CD14-positive monocyte (primary cell): ENCODE measurements at regions not wholly inside any gene's neighbourhood (a gene's known extent, or its start where the extent isn't known, plus 50 kb on each side); places are given as distances from the start of the nearest gene placed in this dataset.

Experiments
- DNase-seq, 3 donors: peaks; one replicate each; pipeline ENCODE4 v3.0.0-alpha.2; 2011 to 2022
- H2AFZ ChIP-seq: 2 replicates; pipeline ENCODE4 v1.6.0; 2012; ENCODE audit warnings: mild to moderate bottlenecking, low read depth, low read length, inconsistent platforms; ENCODE audit not compliant: insufficient read depth, poor library complexity, severe bottlenecking
- H3K27ac ChIP-seq, 2 donors: 1 replicate in 1 of 2; 2 replicates in 1 of 2; pipeline ENCODE4 v1.5.1; 2012 to 2013; ENCODE audit warnings: low read length in 2 of 2, control low read depth in 1 of 2, inconsistent platforms in 1 of 2, low read depth in 1 of 2, mild to moderate bottlenecking in 1 of 2
- H3K27me3 ChIP-seq, 2 donors: one replicate each; pipeline versions ENCODE4 v1.6.0 to v1.6.1; 2011 to 2013; ENCODE audit warnings: low read length in 2 of 2; ENCODE audit not compliant: control insufficient read depth in 2 of 2, insufficient read depth in 2 of 2
- H3K36me3 ChIP-seq, 2 donors: replicated peaks in 1 of 2; 1 replicate in 1 of 2; 2 replicates in 1 of 2; pipeline versions ENCODE4 v1.5.1 to v1.6.1; 2012 to 2013; ENCODE audit warnings: low read length in 2 of 2, control low read depth in 1 of 2, inconsistent platforms in 1 of 2, mild to moderate bottlenecking in 1 of 2; ENCODE audit not compliant: insufficient read depth in 2 of 2, control insufficient read depth in 1 of 2
- H3K4me1 ChIP-seq, 2 donors: 1 replicate in 1 of 2; 2 replicates in 1 of 2; pipeline versions ENCODE4 v1.5.1 to v1.6.1; 2012 to 2013; ENCODE audit warnings: low read length in 2 of 2, control low read depth in 1 of 2, inconsistent platforms in 1 of 2, mild to moderate bottlenecking in 1 of 2, moderate library complexity in 1 of 2; ENCODE audit not compliant: insufficient read depth in 2 of 2, control insufficient read depth in 1 of 2
- H3K4me2 ChIP-seq: replicated peaks from 2 replicates; pipeline ENCODE3; 2012; ENCODE audit warnings: low read length, moderate library complexity, mild to moderate bottlenecking; ENCODE audit not compliant: poor library complexity, severe bottlenecking; ENCODE audit errors: extremely low read depth
- H3K4me3 ChIP-seq, 3 experiments: fragments of 200-600 bp in 1 of 3; sonication (generic) in 1 of 3; replicated peaks in 1 of 3; 1 replicate in 2 of 3; 2 replicates in 1 of 3; pipeline ENCODE4 v1.5.1; 2011 to 2013; ENCODE audit warnings: low read length in 3 of 3, mild to moderate bottlenecking in 3 of 3, control low read depth in 2 of 3, low read depth in 2 of 3, inconsistent platforms in 1 of 3, moderate library complexity in 1 of 3
- H3K79me2 ChIP-seq: 2 replicates; pipeline ENCODE4 v1.6.0; 2012; ENCODE audit warnings: mild to moderate bottlenecking, control low read depth, inconsistent platforms, low read length, moderate library complexity; ENCODE audit not compliant: insufficient read depth
- H3K9ac ChIP-seq: 2 replicates; pipeline ENCODE4 v1.6.0; 2017; ENCODE audit warnings: low read length, mild to moderate bottlenecking; ENCODE audit not compliant: insufficient read depth, poor library complexity, severe bottlenecking
- H3K9me3 ChIP-seq, 2 donors: replicated peaks in 1 of 2; 1 replicate in 1 of 2; 2 replicates in 1 of 2; pipeline versions ENCODE4 v1.5.1 to v1.6.1; 2012 to 2013; ENCODE audit warnings: low read length in 2 of 2, control low read depth in 1 of 2; ENCODE audit not compliant: control insufficient read depth in 1 of 2, insufficient read depth in 1 of 2
- H4K20me1 ChIP-seq: 2 replicates; pipeline ENCODE4 v1.6.0; 2012; ENCODE audit warnings: mild to moderate bottlenecking, low read length, control low read depth, moderate library complexity; ENCODE audit not compliant: insufficient read depth
- H3K27ac Mint-ChIP-seq, 7 donors: one replicate each; pipeline ENCODE4 v1.8.0; 2020; ENCODE audit warnings: mild to moderate bottlenecking in 7 of 7, mixed read lengths in 7 of 7, moderate library complexity in 6 of 7, inconsistent platforms in 2 of 7
- H3K27me3 Mint-ChIP-seq, 3 donors: one replicate each; pipeline ENCODE4 v1.8.0; 2021 to 2022; ENCODE audit warnings: low read depth in 3 of 3, mild to moderate bottlenecking in 3 of 3, mixed read lengths in 3 of 3, moderate library complexity in 3 of 3, inconsistent platforms in 1 of 3
- H3K36me3 Mint-ChIP-seq, 2 donors: one replicate each; pipeline ENCODE4 v1.8.0; 2020; ENCODE audit warnings: mixed read lengths in 2 of 2, inconsistent platforms in 1 of 2, mild to moderate bottlenecking in 1 of 2
- H3K4me1 Mint-ChIP-seq: one replicate; pipeline ENCODE4 v1.8.0; 2020; ENCODE audit warnings: mild to moderate bottlenecking, mixed read lengths
- H3K4me3 Mint-ChIP-seq, 2 donors: one replicate each; pipeline ENCODE4 v1.8.0; 2020; ENCODE audit warnings: mild to moderate bottlenecking in 2 of 2, mixed read lengths in 2 of 2, moderate library complexity in 1 of 2
- H3K9me3 Mint-ChIP-seq, 7 donors: one replicate each; pipeline ENCODE4 v1.8.0; 2020 to 2022; ENCODE audit warnings: mixed read lengths in 7 of 7, mild to moderate bottlenecking in 6 of 7, moderate library complexity in 6 of 7, inconsistent platforms in 2 of 7
- CTCF ChIP-seq: fragments of 200-600 bp; IDR thresholded peaks from one replicate; pipeline ENCODE4 v1.8.0; 2022; ENCODE audit warnings: antibody characterized with exemption, mild to moderate bottlenecking
- WGBS: methylation state at CpG from one replicate; pipeline ENCODE4 v1.1.5; 2013; ENCODE audit warnings: missing lambda C conversion rate; ENCODE audit not compliant: insufficient coverage; 5-methylcytosine and 5-hydroxymethylcytosine counted together
- intact Hi-C, 2 donors: fragments of 100-400 bp; cut with micrococcal nuclease; formaldehyde crosslinking; loops; one replicate each; pipeline versions ENCODE4 v1.15.0 to v1.15.1; 2023

GRCh38 chr2:13034861-13035260 is 318.1 kb downstream of the TRIB2 start:
- no peaks in the 10 kb centered on the region for H3K4me1 Mint-ChIP-seq
- no peak overlapping the region for H3K9ac ChIP-seq
- no peak for DNase-seq
- H3K27ac Mint-ChIP-seq, result no peak overlapping the region
- no peaks in the 10 kb centered on the region for H3K79me2 ChIP-seq
- intact Hi-C loops, result no loop called here
- no peaks in the 10 kb centered on the region for H3K4me1 ChIP-seq
- H3K27me3 ChIP-seq, result no peaks in the 10 kb centered on the region
- no peak overlapping the region for H3K4me3 Mint-ChIP-seq
- H3K9me3 Mint-ChIP-seq, result peaks cover 0 to 4% (median 0%) of the 10 kb centered on the region in 7 donors
- no peak overlapping the region for H3K4me3 ChIP-seq
- H3K4me2 ChIP-seq, result no peak overlapping the region
- H3K36me3 Mint-ChIP-seq, result no peaks in the 10 kb centered on the region
- TF ChIP-seq CTCF, result no peak
- H4K20me1 ChIP-seq, result no peaks in the 10 kb centered on the region
- 83% methylated on average over 1 of the region's 1 CpG for WGBS
- H2AFZ ChIP-seq, result no peak overlapping the region
- peaks cover 0 to 3% (median 1%) of the 10 kb centered on the region in 3 donors for H3K27me3 Mint-ChIP-seq
- peaks cover under 1 to 3% of the 10 kb centered on the region in 2 donors for H3K9me3 ChIP-seq
- H3K27ac ChIP-seq, result no peak overlapping the region
- H3K36me3 ChIP-seq, result no peaks in the 10 kb centered on the region

DNA sequence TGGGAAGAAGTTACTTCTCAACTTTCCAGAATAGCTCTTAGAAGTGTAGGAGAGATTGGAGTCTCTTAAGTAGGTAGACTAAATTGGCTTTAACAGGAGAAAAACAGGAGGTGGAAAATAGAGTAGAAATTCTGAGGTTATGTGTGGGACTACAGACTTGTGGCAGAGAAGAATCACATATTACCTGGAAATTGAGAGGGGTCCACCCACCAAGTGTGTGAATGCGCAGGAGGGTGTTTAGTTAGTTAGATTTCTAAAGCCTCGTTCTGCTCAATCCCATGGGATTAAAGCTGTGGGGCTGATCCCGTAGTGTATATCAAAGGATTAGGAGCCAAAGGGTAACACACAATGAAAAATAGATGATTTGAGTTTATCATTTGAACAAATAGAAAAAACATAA is 319.1 kb downstream of the TRIB2 start:
- Histone ChIP-seq H3K27ac (no peak overlapping the region), H3K9me3 (peaks cover 8 to 11% of the 10 kb centered on the region in 2 donors), H3K4me3 (no peak overlapping the region), H3K79me2 (no peaks in the 10 kb centered on the region), H3K4me2 (no peak overlapping the region), H3K9ac (no peak overlapping the region), H3K4me1 (no peaks in the 10 kb centered on the region), H3K27me3 (no peaks in the 10 kb centered on the region), H3K36me3 (no peaks in the 10 kb centered on the region), H2AFZ (no peak overlapping the region), H4K20me1 (no peaks in the 10 kb centered on the region)
- H3K4me1 Mint-ChIP-seq, result no peaks in the 10 kb centered on the region
- 100% methylated on average over 2 of the region's 3 CpGs for WGBS
- H3K27me3 Mint-ChIP-seq, result peaks cover 0 to 1% (median under 1%) of the 10 kb centered on the region in 3 donors
- intact Hi-C loops, result no loop called here
- H3K36me3 Mint-ChIP-seq, result no peaks in the 10 kb centered on the region
- peaks cover 0 to 11% (median 5%) of the 10 kb centered on the region in 7 donors for H3K9me3 Mint-ChIP-seq
- DNase-seq, result no peak
- H3K27ac Mint-ChIP-seq, result no peak overlapping the region
- H3K4me3 Mint-ChIP-seq, result no peak overlapping the region
- no peak for TF ChIP-seq CTCF
